Prostate gland (tissue), 2 donors: ENCODE measurements at regions not wholly inside any gene's neighbourhood (a gene's known extent, or its start where the extent isn't known, plus 50 kb on each side); places are given as distances from the start of the nearest gene placed in this dataset.
"Not testable (repeated sequence)": the region's sequence is repeated elsewhere in the genome, so short reads cannot be mapped to it uniquely, and the experiment has no call there.

ENCODE experiments used
- CTCF ChIP-seq, 4 experiments: fragments of 200-600 bp in 2 of 4; fragments of 450-650 bp in 2 of 4; sonication (generic) in 2 of 4; IDR thresholded peaks; 1 replicate in 3 of 4; 2 replicates in 1 of 4; pipeline ENCODE4 v1.5.1; 2016 to 2019; ENCODE audit warnings: antibody characterized with exemption in 4 of 4, mild to moderate bottlenecking in 2 of 4, moderate library complexity in 2 of 4
- POLR2A ChIP-seq: fragments of 450-650 bp; IDR thresholded peaks from one replicate; pipeline ENCODE4 v1.6.1; 2016; ENCODE audit warnings: antibody characterized with exemption, mild to moderate bottlenecking
- POLR2AphosphoS5 ChIP-seq: sonication (generic); formaldehyde crosslinking; IDR thresholded peaks from one replicate; pipeline ENCODE4 v1.6.1; 2017; ENCODE audit warnings: antibody characterized with exemption

GRCh38 chr6:131504387-131504786, 68.6 kb upstream of the ARG1 start:
- not testable (repeated sequence) for TF ChIP-seq CTCF (IDR thresholded peaks at IDR 0.05); POLR2A; POLR2AphosphoS5
